D721Med (cell line): ENCODE measurements at regions not wholly inside any gene's neighbourhood (a gene's known extent, or its start where the extent isn't known, plus 50 kb on each side); places are given as distances from the start of the nearest gene placed in this dataset.

Experiments used
- DNase-seq: peaks from one replicate; pipeline ENCODE4 v3.0.0; 2011; ENCODE audit warnings: low spot score; ENCODE audit not compliant: insufficient read length
- FAIRE-seq: peaks from 2 replicates; lab custom pipeline; 2011; peaks lifted over from hg19 to GRCh38; lab: Jason Lieb, UNC
- TF ChIP-seq, protein P1 (sequence below): IDR thresholded peaks from 2 replicates; pipeline ENCODE4 v1.5.1; 2012; ENCODE audit warnings: mild to moderate bottlenecking, control low read depth; ENCODE audit not compliant: insufficient read depth; ENCODE audit errors: missing control alignments

DNA sequence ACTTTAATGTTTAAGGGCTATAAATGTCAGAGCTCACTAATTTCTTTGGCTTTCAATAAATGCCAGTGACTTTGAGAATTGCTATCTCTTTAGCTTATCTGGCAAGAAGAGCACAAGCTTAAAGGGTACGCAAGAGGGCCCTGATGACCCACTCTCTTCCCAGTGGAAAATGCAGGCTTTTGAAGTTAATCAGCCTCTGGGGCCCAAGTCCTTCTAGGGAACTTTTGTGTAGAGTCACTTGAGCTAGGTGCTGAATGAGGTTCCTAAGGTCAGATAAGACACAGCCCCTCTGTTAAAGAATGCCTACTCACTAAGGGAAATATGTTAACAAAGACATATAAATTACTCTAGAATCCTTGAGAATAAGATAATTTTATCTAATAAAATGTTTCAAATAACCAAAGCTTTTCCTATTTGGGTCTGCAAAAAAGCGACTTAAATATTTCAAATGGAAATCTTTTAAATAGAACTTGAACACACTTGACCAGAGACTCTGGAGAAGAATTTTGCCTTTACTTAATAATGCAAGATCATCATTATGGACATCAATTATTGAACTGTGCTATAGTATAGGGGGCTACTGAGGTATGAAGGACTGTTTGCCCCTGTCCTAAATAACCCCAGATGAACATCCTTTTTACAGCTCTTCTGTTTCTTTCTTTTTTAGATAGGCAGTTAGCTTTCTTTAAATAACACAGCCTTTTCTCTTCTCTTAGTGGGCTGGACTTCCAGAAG is 430.1 kb downstream of the GBA3 start:
- FAIRE-seq = no peak

GRCh38 chr4:23120374-23120773 is 427.6 kb downstream of the GBA3 start:
- FAIRE-seq (no peak), DNase-seq (no peak)
- TF ChIP-seq, protein P1, sequence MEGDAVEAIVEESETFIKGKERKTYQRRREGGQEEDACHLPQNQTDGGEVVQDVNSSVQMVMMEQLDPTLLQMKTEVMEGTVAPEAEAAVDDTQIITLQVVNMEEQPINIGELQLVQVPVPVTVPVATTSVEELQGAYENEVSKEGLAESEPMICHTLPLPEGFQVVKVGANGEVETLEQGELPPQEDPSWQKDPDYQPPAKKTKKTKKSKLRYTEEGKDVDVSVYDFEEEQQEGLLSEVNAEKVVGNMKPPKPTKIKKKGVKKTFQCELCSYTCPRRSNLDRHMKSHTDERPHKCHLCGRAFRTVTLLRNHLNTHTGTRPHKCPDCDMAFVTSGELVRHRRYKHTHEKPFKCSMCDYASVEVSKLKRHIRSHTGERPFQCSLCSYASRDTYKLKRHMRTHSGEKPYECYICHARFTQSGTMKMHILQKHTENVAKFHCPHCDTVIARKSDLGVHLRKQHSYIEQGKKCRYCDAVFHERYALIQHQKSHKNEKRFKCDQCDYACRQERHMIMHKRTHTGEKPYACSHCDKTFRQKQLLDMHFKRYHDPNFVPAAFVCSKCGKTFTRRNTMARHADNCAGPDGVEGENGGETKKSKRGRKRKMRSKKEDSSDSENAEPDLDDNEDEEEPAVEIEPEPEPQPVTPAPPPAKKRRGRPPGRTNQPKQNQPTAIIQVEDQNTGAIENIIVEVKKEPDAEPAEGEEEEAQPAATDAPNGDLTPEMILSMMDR = no peak

More for the DNA sequence above, 430.1 kb downstream of the GBA3 start:
- DNase-seq = no peak
- TF ChIP-seq, protein P1 = no peak

- no peak for FAIRE-seq
- TF ChIP-seq, protein P1 = no peak
- no peak for DNase-seq
These were observed 425.1 kb downstream of the GBA3 start for GRCh38 chr4:23117826-23118225.

- DNase-seq = no peak
- TF ChIP-seq, protein P1 = no peak
- no peak for FAIRE-seq
These were observed 421.8 kb downstream of the GBA3 start for GRCh38 chr4:23114538-23114937.

GRCh38 chr4:23113104-23113503 is 420.4 kb downstream of the GBA3 start:
- no peak for FAIRE-seq
- TF ChIP-seq, protein P1 = no peak

GRCh38 chr4:23106516-23106915 is 413.8 kb downstream of the GBA3 start:
- DNase-seq = no peak
- FAIRE-seq = no peak
- TF ChIP-seq, protein P1 = no peak

More at GRCh38 chr4:23113104-23113503, 420.4 kb downstream of the GBA3 start:
- no peak for DNase-seq

DNA sequence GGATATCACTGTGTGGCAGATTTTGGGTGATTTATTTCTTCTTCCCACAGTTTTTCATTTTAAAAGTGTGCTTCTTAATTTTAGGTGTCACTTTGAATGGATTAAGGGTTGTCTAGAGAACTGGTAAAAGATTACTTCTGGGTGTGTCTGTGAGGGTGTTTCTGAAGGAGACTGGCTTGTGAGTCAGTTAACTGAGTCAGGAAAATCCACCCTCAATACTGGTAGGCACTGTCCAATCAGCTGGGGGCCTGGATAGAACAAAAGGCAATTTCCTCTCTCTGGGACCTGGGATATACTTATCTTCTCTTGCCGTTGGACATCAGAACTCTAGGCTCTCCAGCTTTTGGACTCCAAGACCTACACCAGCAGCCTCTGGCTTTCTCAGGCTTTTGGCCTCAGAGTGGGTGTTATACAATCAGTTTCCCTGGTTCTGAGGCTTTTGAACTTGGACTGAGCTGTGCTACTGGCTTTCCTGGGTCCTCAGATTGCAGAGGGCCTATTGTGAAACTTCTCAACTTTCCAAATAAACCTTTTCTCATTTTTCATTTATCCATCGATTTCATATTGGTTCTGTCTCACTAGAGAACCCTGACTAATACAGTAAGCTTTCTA is 413.1 kb downstream of the GBA3 start:
- FAIRE-seq (no peak), DNase-seq (no peak)
- TF ChIP-seq, protein P1 = no peak
